CD4-positive, CD25-positive, alpha-beta regulatory T cell (primary cell): ENCODE measurements at regions not wholly inside any gene's neighbourhood (a gene's known extent, or its start where the extent isn't known, plus 50 kb on each side); places are given as distances from the start of the nearest gene placed in this dataset.

Experiments
- ATAC-seq, 2 donors: fragments of 150-1000 bp; cut with Tn5 transposase; one replicate each; pipeline ENCODE4 v1.10.0; 2021; ENCODE audit warnings: low read depth in 2 of 2, moderate number of reproducible peaks in 2 of 2, moderate library complexity in 1 of 2
- DNase-seq, 3 donors: peaks; one replicate each; pipeline versions ENCODE4 v3.0.0 to v3.0.0-alpha.2; 2012 to 2022; ENCODE audit warnings: mixed read lengths in 1 of 3
- H3K27ac ChIP-seq: one replicate; pipeline ENCODE4 v1.7.0; 2013; ENCODE audit warnings: mild to moderate bottlenecking, low read length; ENCODE audit not compliant: insufficient read depth, poor library complexity, severe bottlenecking
- H3K27me3 ChIP-seq: one replicate; pipeline ENCODE4 v1.7.0; 2013; ENCODE audit warnings: low read length; ENCODE audit not compliant: control insufficient read depth, insufficient read depth
- H3K36me3 ChIP-seq: one replicate; pipeline ENCODE4 v1.7.0; 2013; ENCODE audit warnings: mild to moderate bottlenecking, low read length, moderate library complexity; ENCODE audit not compliant: control insufficient read depth, insufficient read depth
- H3K4me1 ChIP-seq: 2 replicates; pipeline ENCODE4 v1.7.0; 2013; ENCODE audit warnings: mild to moderate bottlenecking, low read length; ENCODE audit not compliant: insufficient read depth, control insufficient read depth, poor library complexity, severe bottlenecking
- H3K4me3 ChIP-seq: one replicate; pipeline ENCODE4 v1.7.0; 2013; ENCODE audit warnings: low read depth, mild to moderate bottlenecking, low read length, moderate library complexity
- H3K9me3 ChIP-seq, 2 experiments: 1 replicate in 1 of 2; 2 replicates in 1 of 2; pipeline ENCODE4 v1.7.0; 2013; ENCODE audit warnings: low read length in 2 of 2, mild to moderate bottlenecking in 1 of 2, moderate library complexity in 1 of 2; ENCODE audit not compliant: control insufficient read depth in 2 of 2
- H3K27ac Mint-ChIP-seq, 3 donors: one replicate each; pipeline ENCODE4 v1.8.0; 2020 to 2022; ENCODE audit warnings: mild to moderate bottlenecking in 3 of 3, mixed read lengths in 3 of 3, moderate library complexity in 2 of 3
- H3K27me3 Mint-ChIP-seq: one replicate; pipeline ENCODE4 v1.8.0; 2022; ENCODE audit warnings: mild to moderate bottlenecking, mixed read lengths
- H3K36me3 Mint-ChIP-seq: one replicate; pipeline ENCODE4 v1.8.0; 2020; ENCODE audit warnings: mixed read lengths
- H3K4me1 Mint-ChIP-seq, 4 donors: one replicate each; pipeline ENCODE4 v1.8.0; 2020 to 2022; ENCODE audit warnings: mixed read lengths in 4 of 4, mild to moderate bottlenecking in 1 of 4
- H3K4me3 Mint-ChIP-seq, 4 donors: one replicate each; pipeline ENCODE4 v1.8.0; 2020 to 2022; ENCODE audit warnings: mild to moderate bottlenecking in 4 of 4, mixed read lengths in 4 of 4, moderate library complexity in 3 of 4
- H3K9me3 Mint-ChIP-seq, 7 donors: one replicate each; pipeline ENCODE4 v1.8.0; 2020 to 2022; ENCODE audit warnings: mixed read lengths in 7 of 7, mild to moderate bottlenecking in 3 of 7, moderate library complexity in 2 of 7

GRCh38 chr15:100810229-100810628, 69.4 kb upstream of the ALDH1A3 start:
- no peaks in the 10 kb centered on the region for H3K36me3 Mint-ChIP-seq
- no peak overlapping the region for H3K4me3 ChIP-seq
- no peak for ATAC-seq
- H3K27ac Mint-ChIP-seq: no peak overlapping the region
- DNase-seq: no peak
- peaks cover 0 to 8% (median 1%) of the 10 kb centered on the region in 7 donors for H3K9me3 Mint-ChIP-seq
- no peaks in the 10 kb centered on the region for H3K27me3 Mint-ChIP-seq
- no peak overlapping the region for H3K4me3 Mint-ChIP-seq
- no peaks in the 10 kb centered on the region for H3K27me3 ChIP-seq
- H3K4me1 ChIP-seq: no peaks in the 10 kb centered on the region
- H3K36me3 ChIP-seq: no peaks in the 10 kb centered on the region
- no peak overlapping the region for H3K27ac ChIP-seq
- peaks cover 0 to 3% of the 10 kb centered on the region in 2 experiments for H3K9me3 ChIP-seq
- no peaks in the 10 kb centered on the region for H3K4me1 Mint-ChIP-seq

- H3K9me3 Mint-ChIP-seq: peaks cover 0 to 10% (median 2%) of the 10 kb centered on the region in 7 donors
- Histone ChIP-seq H3K36me3 (no peaks in the 10 kb centered on the region), H3K27ac (no peak overlapping the region), H3K4me3 (no peak overlapping the region), H3K4me1 (no peaks in the 10 kb centered on the region), H3K27me3 (no peaks in the 10 kb centered on the region), H3K9me3 (peaks cover 3 to 6% of the 10 kb centered on the region in 2 experiments)
- no peak for ATAC-seq
- H3K36me3 Mint-ChIP-seq: no peaks in the 10 kb centered on the region
- H3K27ac Mint-ChIP-seq: no peak overlapping the region
- no peaks in the 10 kb centered on the region for H3K27me3 Mint-ChIP-seq
- no peak for DNase-seq
- H3K4me3 Mint-ChIP-seq: no peak overlapping the region
- no peaks in the 10 kb centered on the region for H3K4me1 Mint-ChIP-seq
Observed at GRCh38 chr15:100810831-100811230, 68.8 kb upstream of the ALDH1A3 start.

DNA sequence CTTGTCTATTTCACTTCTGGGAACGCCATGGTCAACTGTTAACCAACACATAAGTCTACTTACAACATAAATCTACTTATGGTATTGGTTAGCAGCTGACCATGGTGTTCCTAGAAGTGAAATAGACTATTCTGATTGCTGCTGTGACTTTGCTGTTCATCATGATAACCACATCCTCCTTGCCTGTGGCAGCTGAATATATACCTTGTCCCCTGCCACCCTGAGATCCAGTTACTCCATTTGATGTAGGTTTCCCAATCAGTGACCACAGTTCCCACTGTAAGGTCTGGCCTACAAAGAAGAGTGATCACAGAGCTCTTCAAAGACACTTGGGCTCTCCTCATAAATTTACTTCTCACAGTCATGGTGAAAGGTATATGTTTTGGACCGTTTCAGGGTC, 66.8 kb upstream of the ALDH1A3 start:
- Mint-ChIP-seq H3K9me3 (peaks cover 0 to 12% (median 2%) of the 10 kb centered on the region in 7 donors), H3K27me3 (peaks cover 4% of the 10 kb centered on the region)

GRCh38 chr15:100818927-100819326, 60.7 kb upstream of the ALDH1A3 start:
- no peaks in the 10 kb centered on the region for H3K36me3 ChIP-seq
- H3K27me3 ChIP-seq: peaks cover 5% of the 10 kb centered on the region
- no peak overlapping the region for H3K27ac ChIP-seq
- no peak for DNase-seq
- H3K9me3 Mint-ChIP-seq: peaks cover 0 to 8% (median 4%) of the 10 kb centered on the region in 7 donors
- H3K4me1 Mint-ChIP-seq: no peaks in the 10 kb centered on the region
- H3K36me3 Mint-ChIP-seq: no peaks in the 10 kb centered on the region
- no peak overlapping the region for H3K4me3 ChIP-seq
- H3K27me3 Mint-ChIP-seq: peaks cover 4% of the 10 kb centered on the region
- H3K4me1 ChIP-seq: no peaks in the 10 kb centered on the region
- H3K27ac Mint-ChIP-seq: no peak overlapping the region
- H3K4me3 Mint-ChIP-seq: no peak overlapping the region
- H3K9me3 ChIP-seq: peaks cover 6 to 7% of the 10 kb centered on the region in 2 experiments
- no peak for ATAC-seq

More for the DNA sequence above, 66.8 kb upstream of the ALDH1A3 start:
- Mint-ChIP-seq H3K4me1 (no peaks in the 10 kb centered on the region), H3K27ac (no peak overlapping the region), H3K4me3 (no peak overlapping the region), H3K36me3 (no peaks in the 10 kb centered on the region)
- no peaks in the 10 kb centered on the region for H3K27me3 ChIP-seq
- no peaks in the 10 kb centered on the region for H3K36me3 ChIP-seq
- no peak overlapping the region for H3K4me3 ChIP-seq
- H3K27ac ChIP-seq: no peak overlapping the region
- no peaks in the 10 kb centered on the region for H3K4me1 ChIP-seq
- H3K9me3 ChIP-seq: peaks cover 6 to 7% of the 10 kb centered on the region in 2 experiments
- DNase-seq (no peak), ATAC-seq (no peak)

- no peak overlapping the region for H3K4me3 Mint-ChIP-seq
Observed at GRCh38 chr15:100820528-100820927, 59.1 kb upstream of the ALDH1A3 start.

DNA sequence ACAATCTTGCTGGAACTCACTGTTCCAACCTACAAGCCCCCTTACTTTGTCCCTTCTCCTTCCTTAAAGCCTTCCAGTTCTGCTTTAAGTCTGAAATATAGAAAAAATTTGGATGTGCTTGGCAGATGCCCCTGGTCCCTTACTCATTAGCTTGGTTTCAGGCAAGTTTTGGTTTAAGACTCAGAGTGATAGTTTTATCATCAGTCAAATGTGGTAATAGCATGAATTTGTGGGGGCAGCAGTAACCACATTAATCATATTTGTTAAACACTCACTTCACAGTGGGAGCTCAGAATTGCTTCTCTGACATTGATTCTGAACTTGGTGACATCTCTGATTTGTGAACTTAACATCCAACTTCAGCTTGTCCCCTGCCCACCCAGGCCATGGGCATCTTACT, 58.3 kb upstream of the ALDH1A3 start:
- Mint-ChIP-seq H3K9me3 (peaks cover 0 to 8% (median 2%) of the 10 kb centered on the region in 7 donors), H3K27ac (no peak overlapping the region), H3K36me3 (no peaks in the 10 kb centered on the region), H3K4me3 (no peak overlapping the region), H3K27me3 (peaks cover 14% of the 10 kb centered on the region), H3K4me1 (no peaks in the 10 kb centered on the region)
- H3K27ac ChIP-seq: no peak overlapping the region
- DNase-seq: no peak
- ATAC-seq: no peak
- H3K36me3 ChIP-seq: no peaks in the 10 kb centered on the region
- H3K4me3 ChIP-seq: no peak overlapping the region
- H3K4me1 ChIP-seq: no peaks in the 10 kb centered on the region
- H3K27me3 ChIP-seq: peaks cover 5% of the 10 kb centered on the region
- no peaks in the 10 kb centered on the region for H3K9me3 ChIP-seq

More at GRCh38 chr15:100820528-100820927, 59.1 kb upstream of the ALDH1A3 start:
- no peak overlapping the region for H3K4me3 ChIP-seq
- Mint-ChIP-seq H3K4me1 (no peaks in the 10 kb centered on the region), H3K36me3 (no peaks in the 10 kb centered on the region), H3K27me3 (peaks cover 10% of the 10 kb centered on the region), H3K9me3 (peaks cover 0 to 8% (median 4%) of the 10 kb centered on the region in 7 donors), H3K27ac (no peak overlapping the region)
- peaks cover 5% of the 10 kb centered on the region for H3K27me3 ChIP-seq
- peaks cover under 1 to 7% of the 10 kb centered on the region in 2 experiments for H3K9me3 ChIP-seq
- no peaks in the 10 kb centered on the region for H3K4me1 ChIP-seq
- ATAC-seq (no peak), DNase-seq (no peak)
- no peak overlapping the region for H3K27ac ChIP-seq
- H3K36me3 ChIP-seq: no peaks in the 10 kb centered on the region

- peaks cover 0 to 6% (median 1%) of the 10 kb centered on the region in 7 donors for H3K9me3 Mint-ChIP-seq
- Histone ChIP-seq H3K27me3 (peaks cover 8% of the 10 kb centered on the region), H3K4me3 (no peak overlapping the region), H3K9me3 (no peaks in the 10 kb centered on the region), H3K4me1 (no peaks in the 10 kb centered on the region), H3K36me3 (no peaks in the 10 kb centered on the region), H3K27ac (no peak overlapping the region)
- DNase-seq: no peak
- H3K4me3 Mint-ChIP-seq: no peak overlapping the region
- H3K4me1 Mint-ChIP-seq: no peaks in the 10 kb centered on the region
- H3K27ac Mint-ChIP-seq: no peak overlapping the region
- ATAC-seq: no peak
- H3K27me3 Mint-ChIP-seq: peaks cover 22% of the 10 kb centered on the region
- no peaks in the 10 kb centered on the region for H3K36me3 Mint-ChIP-seq
Observed at GRCh38 chr15:100824211-100824610, 55.4 kb upstream of the ALDH1A3 start.

GRCh38 chr15:100829457-100829856, 50.2 kb upstream of the ALDH1A3 start:
- no peaks in the 10 kb centered on the region for H3K36me3 ChIP-seq
- no peak overlapping the region for H3K27ac ChIP-seq
- ATAC-seq (no peak), DNase-seq (no peak)
- Mint-ChIP-seq H3K9me3 (peaks cover 0 to 4% (median 0%) of the 10 kb centered on the region in 7 donors), H3K27me3 (peaks cover 27% of the 10 kb centered on the region), H3K36me3 (no peaks in the 10 kb centered on the region), H3K4me3 (no peak overlapping the region), H3K4me1 (no peaks in the 10 kb centered on the region), H3K27ac (no peak overlapping the region)
- H3K27me3 ChIP-seq: peaks cover 2% of the 10 kb centered on the region
- H3K9me3 ChIP-seq: no peaks in the 10 kb centered on the region
- no peaks in the 10 kb centered on the region for H3K4me1 ChIP-seq
- H3K4me3 ChIP-seq: no peak overlapping the region
